Panc1 (cell line): ENCODE measurements at regions not wholly inside any gene's neighbourhood (a gene's known extent, or its start where the extent isn't known, plus 50 kb on each side); places are given as distances from the start of the nearest gene placed in this dataset.

ENCODE experiments used
- TCF7L2 ChIP-seq: IDR thresholded peaks from 2 replicates; pipeline ENCODE4 v1.6.1; 2011; ENCODE audit warnings: mild to moderate bottlenecking, low read depth, low read length, inconsistent platforms
- TF ChIP-seq, protein P1 (sequence below): fragments of 450-650 bp; IDR thresholded peaks from 2 replicates; pipeline ENCODE4 v1.5.1; 2017; ENCODE audit warnings: mild to moderate bottlenecking
- TF ChIP-seq, protein P2 (sequence below), 2 experiments: IDR thresholded peaks; 2 replicates each; pipeline ENCODE4 v1.6.1; 2011 to 2012; ENCODE audit warnings: low read depth in 2 of 2, control low read depth in 1 of 2, low read length in 1 of 2, mild to moderate bottlenecking in 1 of 2, moderate library complexity in 1 of 2; ENCODE audit not compliant: insufficient read depth in 1 of 2

DNA sequence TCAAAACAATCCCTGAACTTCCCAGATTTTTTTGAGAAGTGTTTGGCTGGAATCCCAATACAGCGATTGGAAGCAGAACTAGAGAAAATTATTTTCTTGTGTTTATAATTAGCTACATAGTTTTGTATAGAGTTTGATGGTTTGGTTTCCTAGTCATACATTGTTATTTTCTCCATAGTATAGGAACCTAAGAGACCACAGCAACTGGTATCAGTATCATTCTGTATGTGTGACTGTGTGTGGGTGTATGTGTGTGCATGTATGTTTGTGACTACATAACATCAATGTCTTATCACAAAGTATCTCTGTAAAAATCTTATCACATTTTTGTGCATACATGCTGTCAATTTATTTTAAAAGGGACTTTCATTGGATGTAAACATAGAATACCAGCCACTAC, 780.5 kb downstream of the MRPL39 start:
- TF ChIP-seq, protein P1, sequence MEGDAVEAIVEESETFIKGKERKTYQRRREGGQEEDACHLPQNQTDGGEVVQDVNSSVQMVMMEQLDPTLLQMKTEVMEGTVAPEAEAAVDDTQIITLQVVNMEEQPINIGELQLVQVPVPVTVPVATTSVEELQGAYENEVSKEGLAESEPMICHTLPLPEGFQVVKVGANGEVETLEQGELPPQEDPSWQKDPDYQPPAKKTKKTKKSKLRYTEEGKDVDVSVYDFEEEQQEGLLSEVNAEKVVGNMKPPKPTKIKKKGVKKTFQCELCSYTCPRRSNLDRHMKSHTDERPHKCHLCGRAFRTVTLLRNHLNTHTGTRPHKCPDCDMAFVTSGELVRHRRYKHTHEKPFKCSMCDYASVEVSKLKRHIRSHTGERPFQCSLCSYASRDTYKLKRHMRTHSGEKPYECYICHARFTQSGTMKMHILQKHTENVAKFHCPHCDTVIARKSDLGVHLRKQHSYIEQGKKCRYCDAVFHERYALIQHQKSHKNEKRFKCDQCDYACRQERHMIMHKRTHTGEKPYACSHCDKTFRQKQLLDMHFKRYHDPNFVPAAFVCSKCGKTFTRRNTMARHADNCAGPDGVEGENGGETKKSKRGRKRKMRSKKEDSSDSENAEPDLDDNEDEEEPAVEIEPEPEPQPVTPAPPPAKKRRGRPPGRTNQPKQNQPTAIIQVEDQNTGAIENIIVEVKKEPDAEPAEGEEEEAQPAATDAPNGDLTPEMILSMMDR = no peak
- no peak for TF ChIP-seq TCF7L2
- TF ChIP-seq, protein P2, sequence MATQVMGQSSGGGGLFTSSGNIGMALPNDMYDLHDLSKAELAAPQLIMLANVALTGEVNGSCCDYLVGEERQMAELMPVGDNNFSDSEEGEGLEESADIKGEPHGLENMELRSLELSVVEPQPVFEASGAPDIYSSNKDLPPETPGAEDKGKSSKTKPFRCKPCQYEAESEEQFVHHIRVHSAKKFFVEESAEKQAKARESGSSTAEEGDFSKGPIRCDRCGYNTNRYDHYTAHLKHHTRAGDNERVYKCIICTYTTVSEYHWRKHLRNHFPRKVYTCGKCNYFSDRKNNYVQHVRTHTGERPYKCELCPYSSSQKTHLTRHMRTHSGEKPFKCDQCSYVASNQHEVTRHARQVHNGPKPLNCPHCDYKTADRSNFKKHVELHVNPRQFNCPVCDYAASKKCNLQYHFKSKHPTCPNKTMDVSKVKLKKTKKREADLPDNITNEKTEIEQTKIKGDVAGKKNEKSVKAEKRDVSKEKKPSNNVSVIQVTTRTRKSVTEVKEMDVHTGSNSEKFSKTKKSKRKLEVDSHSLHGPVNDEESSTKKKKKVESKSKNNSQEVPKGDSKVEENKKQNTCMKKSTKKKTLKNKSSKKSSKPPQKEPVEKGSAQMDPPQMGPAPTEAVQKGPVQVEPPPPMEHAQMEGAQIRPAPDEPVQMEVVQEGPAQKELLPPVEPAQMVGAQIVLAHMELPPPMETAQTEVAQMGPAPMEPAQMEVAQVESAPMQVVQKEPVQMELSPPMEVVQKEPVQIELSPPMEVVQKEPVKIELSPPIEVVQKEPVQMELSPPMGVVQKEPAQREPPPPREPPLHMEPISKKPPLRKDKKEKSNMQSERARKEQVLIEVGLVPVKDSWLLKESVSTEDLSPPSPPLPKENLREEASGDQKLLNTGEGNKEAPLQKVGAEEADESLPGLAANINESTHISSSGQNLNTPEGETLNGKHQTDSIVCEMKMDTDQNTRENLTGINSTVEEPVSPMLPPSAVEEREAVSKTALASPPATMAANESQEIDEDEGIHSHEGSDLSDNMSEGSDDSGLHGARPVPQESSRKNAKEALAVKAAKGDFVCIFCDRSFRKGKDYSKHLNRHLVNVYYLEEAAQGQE (IDR thresholded peaks at IDR 0.05; ENCODE audit: insufficient read depth in 1 of 2, low read depth in 2 of 2, low read length in 1 of 2) = no peak
